ENCODE measurements at regions not wholly inside any gene's neighbourhood (a gene's known extent, or its start where the extent isn't known, plus 50 kb on each side); places are given as distances from the start of the nearest gene placed in this dataset.

DNA sequence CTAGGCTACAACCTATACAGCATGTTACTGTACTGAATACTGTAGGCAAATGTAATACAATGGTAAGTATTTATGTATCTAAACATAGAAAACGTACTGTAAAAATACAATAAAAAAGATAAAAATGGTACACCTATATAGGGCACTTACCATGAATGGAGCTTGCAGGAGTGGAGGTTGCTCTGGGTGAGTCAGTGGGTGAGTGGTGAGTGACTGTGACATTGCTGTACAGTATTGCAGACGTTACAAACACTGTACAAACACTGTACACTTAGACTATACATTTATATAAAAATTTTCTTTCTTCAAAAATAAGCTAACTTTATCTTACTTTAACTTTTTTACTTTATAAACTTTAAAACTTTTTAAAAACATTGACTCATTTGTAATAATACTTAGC is 190.3 kb upstream of the NR3C2 start:
- TF ChIP-seq, protein P1, sequence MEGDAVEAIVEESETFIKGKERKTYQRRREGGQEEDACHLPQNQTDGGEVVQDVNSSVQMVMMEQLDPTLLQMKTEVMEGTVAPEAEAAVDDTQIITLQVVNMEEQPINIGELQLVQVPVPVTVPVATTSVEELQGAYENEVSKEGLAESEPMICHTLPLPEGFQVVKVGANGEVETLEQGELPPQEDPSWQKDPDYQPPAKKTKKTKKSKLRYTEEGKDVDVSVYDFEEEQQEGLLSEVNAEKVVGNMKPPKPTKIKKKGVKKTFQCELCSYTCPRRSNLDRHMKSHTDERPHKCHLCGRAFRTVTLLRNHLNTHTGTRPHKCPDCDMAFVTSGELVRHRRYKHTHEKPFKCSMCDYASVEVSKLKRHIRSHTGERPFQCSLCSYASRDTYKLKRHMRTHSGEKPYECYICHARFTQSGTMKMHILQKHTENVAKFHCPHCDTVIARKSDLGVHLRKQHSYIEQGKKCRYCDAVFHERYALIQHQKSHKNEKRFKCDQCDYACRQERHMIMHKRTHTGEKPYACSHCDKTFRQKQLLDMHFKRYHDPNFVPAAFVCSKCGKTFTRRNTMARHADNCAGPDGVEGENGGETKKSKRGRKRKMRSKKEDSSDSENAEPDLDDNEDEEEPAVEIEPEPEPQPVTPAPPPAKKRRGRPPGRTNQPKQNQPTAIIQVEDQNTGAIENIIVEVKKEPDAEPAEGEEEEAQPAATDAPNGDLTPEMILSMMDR (IDR thresholded peaks at IDR 0.05): no peak
- TF ChIP-seq POLR2A (IDR thresholded peaks at IDR 0.05): no peak
